Upper lobe of left lung (tissue), 6 donors: ENCODE measurements at regions not wholly inside any gene's neighbourhood (a gene's known extent, or its start where the extent isn't known, plus 50 kb on each side); places are given as distances from the start of the nearest gene placed in this dataset.

ENCODE experiments used
- ATAC-seq, 2 donors: fragments of 200-7000 bp; cut with Tn5 transposase; one replicate each; pipeline ENCODE4 v1.9.1; 2022; ENCODE audit warnings: mild to moderate bottlenecking in 2 of 2, moderate library complexity in 2 of 2; ENCODE audit not compliant: low FRiP score in 2 of 2
- DNase-seq, 2 donors: peaks; one replicate each; pipeline ENCODE4 v3.0.0-alpha.2; 2019 to 2020
- H3K27ac ChIP-seq, 4 donors: fragments of 200-600 bp; sonication (generic); one replicate each; pipeline ENCODE4 v1.5.1; 2016 to 2019
- H3K27me3 ChIP-seq, 4 donors: fragments of 200-600 bp; sonication (generic); one replicate each; pipeline ENCODE4 v1.5.1; 2017 to 2019
- H3K36me3 ChIP-seq, 4 donors: fragments of 200-600 bp; sonication (generic); one replicate each; pipeline ENCODE4 v1.5.1; 2016 to 2019
- H3K4me1 ChIP-seq, 4 donors: fragments of 200-600 bp; sonication (generic); one replicate each; pipeline ENCODE4 v1.5.1; 2018 to 2019
- H3K4me3 ChIP-seq, 4 donors: fragments of 200-600 bp; sonication (generic); one replicate each; pipeline ENCODE4 v1.5.1; 2017 to 2019; ENCODE audit warnings: mild to moderate bottlenecking in 2 of 4, moderate library complexity in 1 of 4
- H3K9me3 ChIP-seq, 4 donors: fragments of 200-600 bp; sonication (generic); one replicate each; pipeline ENCODE4 v1.5.1; 2018 to 2019
- CTCF ChIP-seq, 6 experiments: fragments of 450-650 bp in 4 of 6; fragments of 200-600 bp in 2 of 6; sonication (generic) in 2 of 6; IDR thresholded peaks; one replicate each; pipeline ENCODE4 v1.5.1; 2016 to 2019; ENCODE audit warnings: antibody characterized with exemption in 6 of 6
- EP300 ChIP-seq, 4 donors: sonication (generic); formaldehyde crosslinking; IDR thresholded peaks; one replicate each; pipeline ENCODE4 v1.5.1; 2017; ENCODE audit warnings: antibody characterized with exemption in 4 of 4, control low read depth in 2 of 4
- POLR2A ChIP-seq, 4 donors: fragments of 450-650 bp; IDR thresholded peaks; one replicate each; pipeline ENCODE4 v1.5.1; 2016 to 2017; ENCODE audit warnings: antibody characterized with exemption in 4 of 4, mild to moderate bottlenecking in 2 of 4
- POLR2AphosphoS5 ChIP-seq, 2 donors: sonication (generic); formaldehyde crosslinking; IDR thresholded peaks; one replicate each; pipeline ENCODE4 v1.5.1; 2017; ENCODE audit warnings: antibody characterized with exemption in 2 of 2
- WGBS, 2 donors: methylation state at CpG; one replicate each; pipeline ENCODE4 v1.1.5; 2017 to 2018; 5-methylcytosine and 5-hydroxymethylcytosine counted together
- donor health status: DM: no; HTN: no; CAD: no; lungs with moderate emphysema.
- donor health status: DM: no; HTN: yes; CAD: no; lungs with severe emphysema.

DNA sequence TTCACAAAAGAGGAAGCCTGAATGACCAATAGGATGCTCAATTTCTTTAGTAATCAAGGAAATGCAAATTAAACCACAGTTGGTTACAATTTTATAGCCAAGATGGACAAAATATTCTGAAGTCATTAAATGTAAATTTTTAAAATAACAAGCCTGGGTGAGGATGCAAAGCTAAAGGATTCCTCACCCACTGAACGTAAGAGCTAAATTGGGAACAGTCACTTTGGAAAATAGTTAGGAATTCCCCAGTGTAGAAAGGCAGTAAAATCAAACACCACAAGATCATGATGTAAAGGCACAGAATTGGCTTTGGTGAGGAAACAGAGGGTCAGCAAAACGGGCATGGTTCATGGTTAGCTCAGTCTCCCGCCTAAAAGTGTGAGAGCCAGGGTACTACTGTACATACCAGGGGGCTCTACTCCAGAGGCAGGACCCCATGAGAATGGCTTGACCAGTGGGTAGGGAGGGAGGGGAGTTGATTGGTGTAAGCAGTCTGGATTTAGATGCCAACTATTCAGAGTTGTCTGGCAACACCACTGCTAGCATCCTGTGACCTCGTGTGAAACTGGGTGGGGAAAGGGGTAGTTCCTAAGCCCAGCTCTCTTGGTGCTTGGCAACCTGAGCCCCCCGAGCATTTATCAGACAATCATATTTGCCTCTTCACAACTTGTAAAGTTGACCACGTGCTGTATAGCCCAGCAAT, 213.4 kb upstream of the EGLN3 start:
- WGBS, 2 donors, result 60% methylated on average over 6 of the region's 6 CpGs
- no peak for ATAC-seq
- no peak overlapping the region for H3K27ac ChIP-seq
- no peaks in the 10 kb centered on the region for H3K27me3 ChIP-seq
- no peak for DNase-seq
- H3K4me3 ChIP-seq, result no peak overlapping the region
- no peak for TF ChIP-seq POLR2A (IDR thresholded peaks at IDR 0.05)
- no peak for TF ChIP-seq POLR2AphosphoS5 (IDR thresholded peaks at IDR 0.05)
- no peak for TF ChIP-seq EP300 (IDR thresholded peaks at IDR 0.05)
- TF ChIP-seq CTCF (IDR thresholded peaks at IDR 0.05), result no peak
- H3K4me1 ChIP-seq, result no peaks in the 10 kb centered on the region
- no peaks in the 10 kb centered on the region for H3K9me3 ChIP-seq
- H3K36me3 ChIP-seq, result no peaks in the 10 kb centered on the region

GRCh38 chr14:34161351-34162082, 210.6 kb upstream of the EGLN3 start:
- ATAC-seq, result no peak
- H3K9me3 ChIP-seq, result no peaks in the 10 kb centered on the region
- H3K4me3 ChIP-seq, result no peak overlapping the region
- no peaks in the 10 kb centered on the region for H3K27me3 ChIP-seq
- no peak overlapping the region for H3K27ac ChIP-seq
- no peaks in the 10 kb centered on the region for H3K4me1 ChIP-seq
- no peaks in the 10 kb centered on the region for H3K36me3 ChIP-seq
- 59% methylated on average over 5 of the region's 5 CpGs for WGBS, 2 donors
- no peak for DNase-seq
- TF ChIP-seq EP300 (IDR thresholded peaks at IDR 0.05) (no peak), POLR2A (IDR thresholded peaks at IDR 0.05) (no peak), CTCF (IDR thresholded peaks at IDR 0.05) (no peak), POLR2AphosphoS5 (IDR thresholded peaks at IDR 0.05) (no peak)

DNA sequence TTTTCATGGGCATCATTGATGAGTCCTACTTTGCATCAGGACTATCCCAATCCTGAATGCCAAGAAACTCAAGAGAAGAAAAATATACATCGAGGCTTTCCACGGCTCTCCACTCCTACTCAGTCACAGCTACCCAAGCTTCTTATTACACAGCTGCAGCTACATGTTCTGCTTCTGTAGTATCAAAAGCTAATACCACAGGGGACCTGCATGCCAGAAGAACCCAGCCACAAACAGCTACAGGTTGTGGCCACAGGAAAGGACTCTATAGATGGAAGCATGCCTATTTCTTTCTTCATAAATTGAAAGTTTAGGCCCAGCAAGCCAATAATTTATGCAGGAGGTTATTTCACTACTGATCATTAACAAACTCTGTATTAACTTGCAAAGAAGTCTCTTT, 209.7 kb upstream of the EGLN3 start:
- no peak for ATAC-seq
- H3K4me1 ChIP-seq, result no peaks in the 10 kb centered on the region
- H3K27me3 ChIP-seq, result no peaks in the 10 kb centered on the region
- DNase-seq, result no peak
- TF ChIP-seq POLR2A (IDR thresholded peaks at IDR 0.05) (no peak), EP300 (IDR thresholded peaks at IDR 0.05) (no peak), POLR2AphosphoS5 (IDR thresholded peaks at IDR 0.05) (no peak), CTCF (IDR thresholded peaks at IDR 0.05) (no peak)
- H3K9me3 ChIP-seq, result no peaks in the 10 kb centered on the region
- no peak overlapping the region for H3K4me3 ChIP-seq
- no peak overlapping the region for H3K27ac ChIP-seq
- H3K36me3 ChIP-seq, result no peaks in the 10 kb centered on the region
- 93 to 96% methylated on average over 2 of the region's 2 CpGs for WGBS, 2 donors

- Histone ChIP-seq H3K27ac (no peak overlapping the region), H3K27me3 (no peaks in the 10 kb centered on the region), H3K9me3 (no peaks in the 10 kb centered on the region), H3K4me3 (no peak overlapping the region), H3K4me1 (no peaks in the 10 kb centered on the region), H3K36me3 (no peaks in the 10 kb centered on the region)
- DNase-seq, result no peak
- WGBS, 2 donors, result 94 to 96% methylated on average over 2 of the region's 2 CpGs
- TF ChIP-seq EP300 (IDR thresholded peaks at IDR 0.05) (no peak), POLR2AphosphoS5 (IDR thresholded peaks at IDR 0.05) (no peak), POLR2A (IDR thresholded peaks at IDR 0.05) (no peak), CTCF (IDR thresholded peaks at IDR 0.05) (no peak)
- ATAC-seq, result no peak
Observed at GRCh38 chr14:34157651-34158050, 206.8 kb upstream of the EGLN3 start.
